ENCODE measurements at regions not wholly inside any gene's neighbourhood (a gene's known extent, or its start where the extent isn't known, plus 50 kb on each side); places are given as distances from the start of the nearest gene placed in this dataset.

DNA sequence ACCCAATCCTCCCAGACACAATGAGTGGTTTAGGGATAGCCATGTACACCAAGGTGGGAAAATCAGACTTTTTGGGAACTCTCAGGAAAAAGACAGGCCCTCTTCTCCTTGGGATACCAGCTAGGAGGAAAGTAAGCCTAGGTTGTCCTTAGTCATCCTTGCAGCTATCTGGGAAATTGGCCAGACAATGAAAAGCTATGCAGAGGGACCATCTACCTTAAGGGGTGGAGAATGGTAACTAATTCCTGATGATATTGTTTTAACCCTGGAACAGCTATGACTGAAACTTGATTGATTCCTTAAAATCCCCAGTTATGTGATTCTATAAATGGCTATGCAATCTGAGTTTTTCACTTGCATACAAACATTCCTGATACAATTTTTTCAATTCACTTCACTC, 88.9 kb upstream of the BNC2 start:
- no peak overlapping the region for H3K4me3 Mint-ChIP-seq (ENCODE audit: low read depth, unreplicated experiment)
- TF ChIP-seq, protein P1, sequence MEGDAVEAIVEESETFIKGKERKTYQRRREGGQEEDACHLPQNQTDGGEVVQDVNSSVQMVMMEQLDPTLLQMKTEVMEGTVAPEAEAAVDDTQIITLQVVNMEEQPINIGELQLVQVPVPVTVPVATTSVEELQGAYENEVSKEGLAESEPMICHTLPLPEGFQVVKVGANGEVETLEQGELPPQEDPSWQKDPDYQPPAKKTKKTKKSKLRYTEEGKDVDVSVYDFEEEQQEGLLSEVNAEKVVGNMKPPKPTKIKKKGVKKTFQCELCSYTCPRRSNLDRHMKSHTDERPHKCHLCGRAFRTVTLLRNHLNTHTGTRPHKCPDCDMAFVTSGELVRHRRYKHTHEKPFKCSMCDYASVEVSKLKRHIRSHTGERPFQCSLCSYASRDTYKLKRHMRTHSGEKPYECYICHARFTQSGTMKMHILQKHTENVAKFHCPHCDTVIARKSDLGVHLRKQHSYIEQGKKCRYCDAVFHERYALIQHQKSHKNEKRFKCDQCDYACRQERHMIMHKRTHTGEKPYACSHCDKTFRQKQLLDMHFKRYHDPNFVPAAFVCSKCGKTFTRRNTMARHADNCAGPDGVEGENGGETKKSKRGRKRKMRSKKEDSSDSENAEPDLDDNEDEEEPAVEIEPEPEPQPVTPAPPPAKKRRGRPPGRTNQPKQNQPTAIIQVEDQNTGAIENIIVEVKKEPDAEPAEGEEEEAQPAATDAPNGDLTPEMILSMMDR (IDR thresholded peaks at IDR 0.05; ENCODE audit: unreplicated experiment), result no peak
- no TSS peak for BruUV-seq (replicated peaks)
- CTCF ChIA-PET, result no interaction called here
- intact Hi-C loops (cut with micrococcal nuclease; ENCODE audit: unreplicated experiment), result no loop called here
- no peaks in the 10 kb centered on the region for H3K4me1 Mint-ChIP-seq (ENCODE audit: low read depth, unreplicated experiment)
- H3K27me3 Mint-ChIP-seq (ENCODE audit: unreplicated experiment), result no peaks in the 10 kb centered on the region
- no peak for DNase-seq
- no peak overlapping the region for H3K27ac Mint-ChIP-seq (ENCODE audit: unreplicated experiment)
- H3K36me3 Mint-ChIP-seq (ENCODE audit: insufficient read depth, unreplicated experiment), result no peaks in the 10 kb centered on the region
- no peaks in the 10 kb centered on the region for H3K9me3 Mint-ChIP-seq (ENCODE audit: low read depth, unreplicated experiment)

DNA sequence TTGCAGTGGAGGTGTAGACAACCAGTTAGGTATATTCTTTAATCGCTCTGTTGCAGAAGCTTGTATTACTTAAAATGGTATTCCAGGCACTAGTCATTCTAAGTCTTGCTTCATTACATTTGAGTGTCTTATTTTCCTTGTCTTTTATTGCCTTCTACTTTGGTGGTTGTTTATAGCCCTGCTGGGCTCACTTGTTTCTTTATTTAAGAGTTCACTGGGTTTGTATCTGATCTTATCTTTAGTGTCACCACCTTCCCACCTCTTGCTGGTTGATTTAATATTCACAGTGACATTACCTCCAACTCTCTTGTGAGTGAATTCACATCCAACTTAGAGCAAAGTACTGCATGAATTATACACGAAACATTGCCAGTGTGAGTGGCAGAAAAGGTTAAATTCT, 83.6 kb upstream of the BNC2 start:
- Mint-ChIP-seq H3K9me3 (ENCODE audit: low read depth, unreplicated experiment) (no peaks in the 10 kb centered on the region), H3K27ac (ENCODE audit: unreplicated experiment) (no peak overlapping the region), H3K36me3 (ENCODE audit: insufficient read depth, unreplicated experiment) (no peaks in the 10 kb centered on the region), H3K27me3 (ENCODE audit: unreplicated experiment) (no peaks in the 10 kb centered on the region), H3K4me3 (ENCODE audit: low read depth, unreplicated experiment) (no peak overlapping the region), H3K4me1 (ENCODE audit: low read depth, unreplicated experiment) (no peaks in the 10 kb centered on the region)
- intact Hi-C loops (cut with micrococcal nuclease; ENCODE audit: unreplicated experiment), result no loop called here
- TF ChIP-seq, protein P1 (IDR thresholded peaks at IDR 0.05; ENCODE audit: unreplicated experiment), result no peak
- CTCF ChIA-PET, result no interaction called here
- no TSS peak for BruUV-seq (replicated peaks)
- DNase-seq, result no peak

DNA sequence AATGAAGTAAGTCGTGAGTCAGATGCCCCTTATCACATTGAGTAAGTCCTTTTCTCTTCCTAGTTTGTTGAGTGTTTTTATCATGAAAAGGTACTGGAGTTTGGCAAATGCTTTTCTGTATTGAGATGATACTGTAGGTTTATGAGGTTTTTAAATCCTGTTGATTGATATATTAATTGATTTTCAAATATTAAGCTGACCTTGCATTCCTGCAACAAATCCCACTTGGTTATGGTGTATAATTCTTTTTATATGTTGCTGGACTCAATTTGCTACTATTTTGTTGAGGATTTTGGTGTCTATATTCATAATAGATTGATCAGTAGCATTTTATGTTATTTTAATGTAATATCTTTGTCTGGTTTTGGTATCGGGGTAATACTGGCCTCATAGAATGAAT, 81.0 kb upstream of the BNC2 start:
- H3K4me1 Mint-ChIP-seq (ENCODE audit: low read depth, unreplicated experiment), result no peaks in the 10 kb centered on the region
- no TSS peak for BruUV-seq (replicated peaks)
- H3K27ac Mint-ChIP-seq (ENCODE audit: unreplicated experiment), result no peak overlapping the region
- CTCF ChIA-PET, result no interaction called here
- TF ChIP-seq, protein P1 (IDR thresholded peaks at IDR 0.05; ENCODE audit: unreplicated experiment), result no peak
- H3K9me3 Mint-ChIP-seq (ENCODE audit: low read depth, unreplicated experiment), result no peaks in the 10 kb centered on the region
- H3K27me3 Mint-ChIP-seq (ENCODE audit: unreplicated experiment), result no peaks in the 10 kb centered on the region
- intact Hi-C loops (cut with micrococcal nuclease; ENCODE audit: unreplicated experiment), result no loop called here
- no peaks in the 10 kb centered on the region for H3K36me3 Mint-ChIP-seq (ENCODE audit: insufficient read depth, unreplicated experiment)
- DNase-seq, result no peak
- no peak overlapping the region for H3K4me3 Mint-ChIP-seq (ENCODE audit: low read depth, unreplicated experiment)

DNA sequence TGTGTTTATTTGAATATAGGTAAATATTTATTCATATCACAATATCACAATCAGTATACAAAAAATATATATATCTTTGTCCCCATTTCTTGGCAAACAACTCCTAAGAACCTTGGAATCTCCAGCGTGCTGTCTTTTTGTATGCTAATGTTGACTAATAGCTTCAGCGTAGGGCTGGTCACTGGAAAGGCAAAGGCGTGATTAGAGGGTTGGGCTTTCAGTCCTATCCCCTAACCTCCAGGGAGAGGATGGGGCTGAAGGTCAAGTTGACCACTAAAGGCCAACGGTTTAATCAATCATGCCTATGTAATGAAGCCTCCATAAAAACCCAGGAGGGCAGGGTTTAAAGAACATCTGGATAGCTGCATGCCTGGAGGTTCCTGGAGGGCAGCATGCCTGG, 79.6 kb upstream of the BNC2 start:
- no peaks in the 10 kb centered on the region for H3K27me3 Mint-ChIP-seq (ENCODE audit: unreplicated experiment)
- intact Hi-C loops (cut with micrococcal nuclease; ENCODE audit: unreplicated experiment), result no loop called here
- BruUV-seq (replicated peaks), result no TSS peak
- DNase-seq, result no peak
- TF ChIP-seq, protein P1 (IDR thresholded peaks at IDR 0.05; ENCODE audit: unreplicated experiment), result no peak
- no peaks in the 10 kb centered on the region for H3K36me3 Mint-ChIP-seq (ENCODE audit: insufficient read depth, unreplicated experiment)
- CTCF ChIA-PET, result no interaction called here
- no peaks in the 10 kb centered on the region for H3K9me3 Mint-ChIP-seq (ENCODE audit: low read depth, unreplicated experiment)
- no peaks in the 10 kb centered on the region for H3K4me1 Mint-ChIP-seq (ENCODE audit: low read depth, unreplicated experiment)
- H3K4me3 Mint-ChIP-seq (ENCODE audit: low read depth, unreplicated experiment), result no peak overlapping the region
- no peak overlapping the region for H3K27ac Mint-ChIP-seq (ENCODE audit: unreplicated experiment)

DNA sequence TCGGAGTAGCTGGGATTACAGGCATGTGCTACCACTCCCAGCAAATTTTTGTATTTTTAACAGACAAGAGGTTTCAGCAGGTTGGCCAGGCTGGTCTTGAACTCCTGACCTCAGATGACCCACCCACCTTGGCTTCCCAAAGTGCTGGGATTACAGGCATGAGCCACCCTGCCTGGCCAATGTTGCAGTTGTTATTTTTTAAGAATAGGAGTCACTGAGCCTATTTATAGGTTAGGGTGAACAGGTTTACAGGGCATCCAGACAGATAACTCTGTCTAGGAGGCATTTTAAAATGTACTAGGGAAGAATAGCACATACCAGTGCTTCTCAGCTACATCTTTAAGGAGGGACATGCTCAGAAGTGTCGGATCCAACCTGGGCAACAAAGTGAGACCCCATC, 60.1 kb upstream of the BNC2 start:
- TF ChIP-seq, protein P1 (IDR thresholded peaks at IDR 0.05; ENCODE audit: unreplicated experiment), result no peak
- CTCF ChIA-PET, result interaction anchor here (0.7 kb wide), 1 partner anchor 769 kb away, joined by 3 read pairs; no protein-coding TSS in a partner anchor
- peaks cover 9% of the 10 kb centered on the region for H3K9me3 Mint-ChIP-seq (ENCODE audit: low read depth, unreplicated experiment)
- H3K27ac Mint-ChIP-seq (ENCODE audit: unreplicated experiment), result no peak overlapping the region
- intact Hi-C loops (cut with micrococcal nuclease; ENCODE audit: unreplicated experiment), result no loop called here
- no peaks in the 10 kb centered on the region for H3K27me3 Mint-ChIP-seq (ENCODE audit: unreplicated experiment)
- H3K4me3 Mint-ChIP-seq (ENCODE audit: low read depth, unreplicated experiment), result no peak overlapping the region
- DNase-seq, result no peak
- H3K4me1 Mint-ChIP-seq (ENCODE audit: low read depth, unreplicated experiment), result no peaks in the 10 kb centered on the region
- BruUV-seq (replicated peaks), result no TSS peak
- H3K36me3 Mint-ChIP-seq (ENCODE audit: insufficient read depth, unreplicated experiment), result no peaks in the 10 kb centered on the region

Measured in Calu3 (cell line).